Coronary artery (tissue), 2 donors: ENCODE measurements at regions not wholly inside any gene's neighbourhood (a gene's known extent, or its start where the extent isn't known, plus 50 kb on each side); places are given as distances from the start of the nearest gene placed in this dataset.
A peak's percentile ranks its signal among the peaks of the same experiment; 100 is the strongest.

Experiments used
- DNase-seq: peaks from one replicate; pipeline ENCODE4 v3.0.0-alpha.2; 2017; ENCODE audit warnings: low spot score
- H3K27ac ChIP-seq, 2 donors: fragments of 200-600 bp; sonication (generic); one replicate each; pipeline ENCODE4 v1.5.1; 2016 to 2019
- H3K4me3 ChIP-seq: fragments of 200-600 bp; sonication (generic); 2 replicates; pipeline ENCODE4 v1.5.1; 2016; ENCODE audit warnings: mild to moderate bottlenecking, moderate library complexity
- TF ChIP-seq, protein P1 (sequence below): fragments of 200-600 bp; sonication (generic); IDR thresholded peaks from one replicate; pipeline ENCODE4 v1.5.1; 2019; ENCODE audit warnings: antibody characterized with exemption

DNA sequence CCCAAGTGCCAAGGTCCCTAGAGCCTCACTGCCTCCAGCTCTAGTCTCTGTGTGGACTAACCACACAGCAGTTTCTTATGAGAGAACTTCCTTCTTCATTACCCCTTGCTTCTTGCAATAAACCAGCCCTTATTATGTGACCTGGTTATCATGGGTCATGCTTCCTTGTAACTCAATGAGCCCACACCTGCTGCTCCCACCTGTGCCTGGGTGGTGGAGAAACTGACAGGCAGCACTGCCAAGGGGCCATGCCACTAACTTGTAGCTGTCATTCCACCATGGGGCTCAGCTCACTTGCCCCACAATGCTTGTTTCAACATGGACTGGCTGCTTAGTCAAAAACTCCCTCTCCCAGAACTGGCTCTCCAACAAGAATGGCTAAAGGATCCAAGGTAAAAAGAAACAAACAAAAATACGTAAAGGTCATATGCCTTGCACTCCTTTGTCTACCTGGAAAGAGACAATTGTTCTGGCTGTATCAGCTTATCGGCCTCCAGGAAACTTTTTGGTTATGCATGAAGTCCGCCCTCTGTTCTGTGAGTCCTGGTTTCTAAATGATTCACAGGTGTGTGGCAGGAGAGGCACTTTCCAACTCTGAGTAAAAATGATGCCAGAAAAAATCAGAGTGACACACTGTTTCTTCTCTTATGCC, 446.4 kb downstream of the COG6 start:
- Histone ChIP-seq H3K27ac (no peak overlapping the region), H3K4me3 (no peak overlapping the region)
- TF ChIP-seq, protein P1, sequence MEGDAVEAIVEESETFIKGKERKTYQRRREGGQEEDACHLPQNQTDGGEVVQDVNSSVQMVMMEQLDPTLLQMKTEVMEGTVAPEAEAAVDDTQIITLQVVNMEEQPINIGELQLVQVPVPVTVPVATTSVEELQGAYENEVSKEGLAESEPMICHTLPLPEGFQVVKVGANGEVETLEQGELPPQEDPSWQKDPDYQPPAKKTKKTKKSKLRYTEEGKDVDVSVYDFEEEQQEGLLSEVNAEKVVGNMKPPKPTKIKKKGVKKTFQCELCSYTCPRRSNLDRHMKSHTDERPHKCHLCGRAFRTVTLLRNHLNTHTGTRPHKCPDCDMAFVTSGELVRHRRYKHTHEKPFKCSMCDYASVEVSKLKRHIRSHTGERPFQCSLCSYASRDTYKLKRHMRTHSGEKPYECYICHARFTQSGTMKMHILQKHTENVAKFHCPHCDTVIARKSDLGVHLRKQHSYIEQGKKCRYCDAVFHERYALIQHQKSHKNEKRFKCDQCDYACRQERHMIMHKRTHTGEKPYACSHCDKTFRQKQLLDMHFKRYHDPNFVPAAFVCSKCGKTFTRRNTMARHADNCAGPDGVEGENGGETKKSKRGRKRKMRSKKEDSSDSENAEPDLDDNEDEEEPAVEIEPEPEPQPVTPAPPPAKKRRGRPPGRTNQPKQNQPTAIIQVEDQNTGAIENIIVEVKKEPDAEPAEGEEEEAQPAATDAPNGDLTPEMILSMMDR: no peak
- DNase-seq: no peak

DNA sequence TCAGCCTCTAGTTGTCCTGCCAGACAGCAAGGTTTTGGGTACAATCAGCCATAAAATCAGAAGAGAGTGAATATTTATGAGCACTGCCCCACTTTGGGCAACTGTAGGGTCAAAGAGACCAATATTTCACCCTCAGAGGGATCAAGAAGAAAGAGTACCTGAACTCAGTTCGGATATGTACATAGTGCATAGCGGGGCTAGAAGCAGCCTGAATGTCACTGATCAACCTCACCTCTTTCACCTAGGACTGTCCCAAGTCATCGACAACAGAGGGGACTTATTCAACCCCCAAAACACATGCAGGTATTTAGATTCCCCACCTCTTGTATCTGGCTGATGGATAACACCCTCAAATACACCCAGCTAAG, 446.9 kb downstream of the COG6 start:
- DNase-seq: no peak
- TF ChIP-seq, protein P1: no peak
- Histone ChIP-seq H3K27ac (no peak overlapping the region), H3K4me3 (no peak overlapping the region)

DNA sequence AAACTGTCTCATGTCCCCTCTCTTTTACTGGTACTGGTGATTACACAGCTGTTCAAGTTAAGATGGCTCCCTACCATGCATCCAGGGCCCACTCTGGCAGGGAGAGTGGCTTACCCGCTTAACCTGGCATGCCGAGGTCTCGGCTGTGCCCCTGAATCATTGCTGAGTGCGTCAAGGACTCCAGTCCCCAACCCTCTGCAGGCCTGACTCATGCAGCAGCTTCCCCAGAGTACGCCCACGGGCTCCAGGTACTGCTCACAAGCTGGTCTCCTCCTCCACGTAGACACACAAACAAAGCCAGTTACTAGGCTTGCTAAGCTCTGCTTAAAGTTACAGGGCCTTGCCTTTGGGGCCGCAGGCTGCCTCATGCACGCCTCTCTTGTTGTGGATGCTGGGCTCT, 447.4 kb downstream of the COG6 start:
- Histone ChIP-seq H3K27ac (no peak overlapping the region), H3K4me3 (no peak overlapping the region)
- DNase-seq: no peak
- TF ChIP-seq, protein P1: no peak

DNA sequence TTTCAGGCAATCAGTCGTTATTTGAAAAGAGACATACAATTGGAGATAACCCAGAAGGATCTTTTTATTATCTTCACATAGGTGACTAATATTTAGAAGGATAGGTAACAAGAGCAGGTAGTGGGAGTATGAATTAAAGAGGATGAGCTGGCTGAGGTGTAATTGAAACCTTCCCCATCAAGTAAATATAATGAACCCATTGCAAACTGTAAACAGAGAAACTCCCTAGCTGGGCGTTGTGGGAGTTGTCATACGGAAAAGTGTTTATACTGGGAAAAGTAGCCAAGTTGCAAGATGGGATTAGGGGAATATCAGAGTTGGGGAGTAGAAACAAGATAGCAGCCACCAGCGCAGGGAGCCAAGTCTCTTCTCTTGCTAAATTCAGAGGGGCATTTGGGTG, 448.4 kb downstream of the COG6 start:
- DNase-seq: no peak
- TF ChIP-seq, protein P1: no peak
- no peak overlapping the region for H3K27ac ChIP-seq

DNA sequence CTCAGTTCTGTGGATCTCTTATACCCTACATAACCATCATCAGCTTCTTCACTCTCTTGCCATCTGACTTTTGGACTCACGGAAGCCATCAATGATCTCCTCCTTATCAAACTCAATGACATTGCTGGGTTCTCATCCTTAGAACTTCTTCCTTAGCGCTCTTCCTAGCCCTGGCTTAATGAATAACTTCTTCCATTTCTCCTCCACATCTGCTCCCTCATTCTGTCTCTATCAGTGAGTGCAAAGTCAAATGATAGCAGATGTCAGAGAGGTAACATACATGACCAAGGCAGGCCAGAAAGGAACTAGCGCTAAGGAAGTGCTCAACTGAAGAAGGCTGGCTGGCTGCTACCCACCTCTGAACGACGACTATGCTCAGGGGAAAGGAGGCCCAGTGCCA, 449.8 kb downstream of the COG6 start:
- no peak for DNase-seq
- no peak overlapping the region for H3K27ac ChIP-seq
- H3K4me3 ChIP-seq: no peak overlapping the region
- TF ChIP-seq, protein P1: no peak

More for the DNA sequence above, 448.4 kb downstream of the COG6 start:
- no peak overlapping the region for H3K4me3 ChIP-seq

DNA sequence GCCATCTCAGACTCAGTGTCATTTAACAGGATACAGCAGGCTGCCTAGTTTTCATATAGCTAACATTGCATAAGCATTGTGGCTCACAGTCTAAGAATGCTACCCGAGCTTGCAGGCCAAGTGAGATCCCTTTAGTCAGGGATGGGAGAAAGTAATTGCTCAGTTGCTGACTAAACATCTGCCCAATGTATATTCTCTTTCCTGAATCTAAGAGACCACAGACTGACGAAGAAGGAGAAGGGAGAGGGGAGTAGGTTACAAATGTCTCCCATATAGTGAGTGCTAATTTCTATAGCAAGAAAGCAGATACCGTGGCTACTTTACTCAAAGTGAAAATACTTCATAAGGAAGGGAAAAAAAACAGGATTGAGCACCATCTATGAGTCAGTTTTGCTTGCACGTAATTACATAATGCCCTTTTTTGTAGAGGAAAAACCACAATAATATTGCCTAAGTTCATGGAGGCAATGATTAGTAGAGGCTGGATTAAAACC, 453.9 kb downstream of the COG6 start:
- H3K27ac ChIP-seq: peak overlapping the region; percentile 38 to 50
- DNase-seq: no peak
- no peak overlapping the region for H3K4me3 ChIP-seq
- TF ChIP-seq, protein P1: no peak

DNA sequence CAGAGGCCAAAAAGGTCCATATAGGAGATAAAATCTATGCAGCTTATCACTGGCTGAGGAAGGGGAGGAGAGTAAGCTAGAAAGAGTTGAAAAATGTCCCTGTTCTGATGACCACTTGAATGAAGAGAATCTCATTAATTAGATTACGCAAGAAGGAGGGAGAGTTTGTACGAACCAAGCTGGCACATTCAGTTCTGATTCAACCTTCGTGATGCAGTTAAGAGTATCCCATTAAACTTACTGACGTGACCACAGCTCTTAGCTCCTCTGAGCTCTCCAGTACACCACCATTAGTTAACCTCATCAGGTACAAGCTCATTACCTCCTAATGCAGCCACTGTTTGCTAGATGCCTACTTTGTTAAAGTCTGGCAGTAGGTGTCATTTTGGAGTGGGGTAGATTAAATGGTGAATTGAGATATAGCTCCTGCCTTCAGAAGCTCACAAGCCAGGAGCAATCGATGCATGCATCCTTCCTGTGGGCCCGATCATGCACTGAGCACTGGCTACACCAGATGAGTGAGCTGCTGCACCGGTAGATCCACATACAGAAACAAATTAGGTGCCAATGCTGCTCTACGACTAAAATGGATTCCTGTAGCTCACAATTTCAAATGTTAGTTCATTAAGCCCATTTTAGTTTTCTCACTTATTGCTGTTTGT, 458.3 kb downstream of the COG6 start:
- peak overlapping the region in 1 of 2 donors; percentile 57 for H3K27ac ChIP-seq
- TF ChIP-seq, protein P1: no peak
- no peak overlapping the region for H3K4me3 ChIP-seq
- DNase-seq: no peak
